OCI-M1 (cell line): ENCODE measurements at regions not wholly inside any gene's neighbourhood (a gene's known extent, or its start where the extent isn't known, plus 50 kb on each side); places are given as distances from the start of the nearest gene placed in this dataset.

Source experiments
- DNase-seq: peaks from one replicate; lab custom pipeline; 2025; lab: John Stamatoyannopoulos, UW

DNA sequence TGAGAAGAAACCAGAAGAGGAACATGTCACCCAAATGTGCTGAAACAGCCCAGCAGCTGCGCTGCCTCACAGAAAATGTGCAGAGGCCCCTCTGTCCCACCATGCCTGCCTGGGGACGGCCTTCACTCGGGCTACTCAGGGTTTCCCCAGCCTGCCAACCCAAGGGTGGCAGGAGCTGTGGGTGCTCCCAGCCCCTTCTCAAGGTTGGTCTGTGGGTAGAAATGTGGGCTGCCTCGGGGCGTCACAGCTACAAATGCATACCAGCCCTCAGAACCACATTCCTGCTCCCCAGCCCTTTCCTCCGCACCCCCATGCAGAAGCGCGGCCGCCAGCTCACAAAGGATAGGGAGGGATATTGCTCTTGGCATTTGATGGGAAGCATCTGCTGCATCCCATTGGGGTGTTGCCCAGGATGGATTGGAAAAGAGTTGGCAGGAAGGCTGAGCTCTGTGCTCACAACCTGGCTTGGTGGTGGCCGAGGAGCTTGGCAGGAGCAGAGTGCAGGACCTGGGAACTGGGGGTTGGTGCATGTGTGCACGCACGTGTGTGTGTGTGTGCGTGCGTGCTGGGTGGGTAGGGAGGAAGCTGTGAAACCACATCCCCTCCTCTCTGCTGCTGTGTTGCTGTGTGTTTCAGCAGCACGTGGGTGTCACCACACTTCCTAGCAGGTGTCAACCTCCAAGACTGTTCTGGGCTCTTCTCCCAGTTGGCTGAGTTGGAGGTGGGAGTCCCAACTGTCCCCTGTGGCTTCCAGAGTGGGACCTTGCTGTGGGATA, 304.4 kb downstream of the SEC14L1 start:
- no peak for DNase-seq

DNA sequence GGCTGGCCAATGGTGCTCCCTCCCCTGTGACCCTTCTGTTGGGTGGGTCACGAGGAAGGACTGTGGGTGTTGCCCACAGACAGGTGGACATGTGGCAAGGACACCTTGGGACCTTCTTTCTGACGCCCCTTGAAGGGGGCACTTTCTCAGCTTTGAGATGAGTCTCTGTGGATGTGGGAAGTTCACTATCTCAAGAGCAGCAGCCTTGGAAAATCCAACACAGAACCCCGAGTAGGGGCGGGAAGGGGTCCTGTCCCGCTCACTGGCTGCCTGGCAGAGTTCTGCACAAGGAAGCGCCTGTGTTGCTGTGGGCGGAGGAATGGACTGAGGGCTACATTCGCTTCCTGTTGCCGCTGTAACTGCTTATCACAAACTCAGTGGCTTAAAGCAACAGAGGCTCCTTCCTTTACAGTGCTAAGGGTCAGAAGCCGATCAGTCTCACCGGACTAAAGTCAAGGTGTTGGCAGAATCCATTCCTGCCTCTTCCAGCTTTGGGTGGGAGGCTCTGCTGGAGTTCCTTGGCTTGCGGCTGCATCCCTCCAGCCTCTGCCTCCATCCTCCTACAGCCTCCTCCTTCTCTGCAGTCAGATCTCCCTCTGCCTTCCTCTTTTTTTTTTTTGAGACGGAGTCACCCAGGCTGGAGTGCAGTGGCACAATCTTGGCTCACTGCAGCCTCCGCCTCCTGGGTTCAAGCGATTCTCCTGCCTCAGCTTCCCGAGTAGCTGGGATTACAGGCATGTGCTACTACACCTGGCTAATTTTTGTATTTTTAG, 305.2 kb downstream of the SEC14L1 start:
- peak; percentile 78 for DNase-seq

DNA sequence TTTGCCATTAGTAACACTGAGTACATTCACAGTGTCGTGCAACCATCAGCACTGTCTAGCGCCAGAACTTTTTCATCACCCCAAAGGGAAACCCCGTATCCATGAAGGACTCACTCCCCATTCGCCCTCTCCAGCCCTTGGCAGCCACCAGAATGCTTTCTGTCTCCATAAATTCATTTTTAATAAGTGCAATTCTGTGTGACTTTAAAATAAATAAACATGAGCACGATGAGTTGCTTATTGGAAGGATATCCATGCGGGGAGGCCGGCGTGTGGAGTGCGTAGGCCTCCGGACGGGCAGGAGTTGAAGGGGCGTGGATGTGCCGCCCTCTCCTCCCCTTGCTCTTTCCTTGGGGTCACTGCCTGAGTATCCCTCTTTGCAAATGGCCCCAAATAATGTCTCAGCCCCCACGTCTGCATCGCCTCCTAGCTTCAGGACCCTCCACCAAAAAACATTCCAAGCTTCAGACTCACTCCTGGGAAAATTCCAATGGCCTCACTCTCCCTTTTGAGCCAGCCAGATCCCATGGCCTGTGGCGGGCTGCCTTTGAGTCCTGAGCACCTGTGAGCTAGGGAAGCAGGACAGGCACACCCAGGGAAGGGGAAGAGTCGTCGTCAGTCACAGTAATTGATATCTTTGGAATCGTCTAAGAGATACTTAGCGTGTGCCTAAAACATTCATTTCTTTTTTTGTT, 306.3 kb downstream of the SEC14L1 start:
- DNase-seq: no peak

DNA sequence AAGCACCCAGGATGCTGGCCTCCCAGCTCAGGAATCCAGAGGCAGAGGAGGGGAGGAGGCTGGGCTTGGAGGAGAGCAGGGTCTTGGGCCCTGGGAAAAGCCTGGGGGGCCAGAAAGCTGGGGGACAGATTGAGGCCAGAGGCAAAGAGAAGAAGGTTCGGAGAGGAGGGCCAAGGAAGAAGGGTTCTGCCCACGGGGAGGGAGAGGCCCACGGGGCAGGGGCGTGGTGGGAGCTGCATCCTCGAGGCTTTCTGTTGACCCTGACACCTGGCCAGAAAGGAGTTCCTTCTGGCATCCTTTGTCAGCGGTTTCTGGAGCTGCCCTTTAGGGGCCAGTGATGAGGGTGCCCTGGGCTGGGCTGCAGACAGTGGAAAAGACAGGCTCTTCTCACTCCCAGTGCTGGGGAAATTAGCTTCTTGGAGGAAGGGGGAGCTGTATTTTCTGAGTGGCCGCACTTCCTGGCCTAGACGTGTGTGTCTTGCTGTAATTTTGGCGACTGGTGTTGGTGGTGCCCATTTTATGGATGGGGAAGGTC, 308.7 kb downstream of the SEC14L1 start:
- no peak for DNase-seq

DNA sequence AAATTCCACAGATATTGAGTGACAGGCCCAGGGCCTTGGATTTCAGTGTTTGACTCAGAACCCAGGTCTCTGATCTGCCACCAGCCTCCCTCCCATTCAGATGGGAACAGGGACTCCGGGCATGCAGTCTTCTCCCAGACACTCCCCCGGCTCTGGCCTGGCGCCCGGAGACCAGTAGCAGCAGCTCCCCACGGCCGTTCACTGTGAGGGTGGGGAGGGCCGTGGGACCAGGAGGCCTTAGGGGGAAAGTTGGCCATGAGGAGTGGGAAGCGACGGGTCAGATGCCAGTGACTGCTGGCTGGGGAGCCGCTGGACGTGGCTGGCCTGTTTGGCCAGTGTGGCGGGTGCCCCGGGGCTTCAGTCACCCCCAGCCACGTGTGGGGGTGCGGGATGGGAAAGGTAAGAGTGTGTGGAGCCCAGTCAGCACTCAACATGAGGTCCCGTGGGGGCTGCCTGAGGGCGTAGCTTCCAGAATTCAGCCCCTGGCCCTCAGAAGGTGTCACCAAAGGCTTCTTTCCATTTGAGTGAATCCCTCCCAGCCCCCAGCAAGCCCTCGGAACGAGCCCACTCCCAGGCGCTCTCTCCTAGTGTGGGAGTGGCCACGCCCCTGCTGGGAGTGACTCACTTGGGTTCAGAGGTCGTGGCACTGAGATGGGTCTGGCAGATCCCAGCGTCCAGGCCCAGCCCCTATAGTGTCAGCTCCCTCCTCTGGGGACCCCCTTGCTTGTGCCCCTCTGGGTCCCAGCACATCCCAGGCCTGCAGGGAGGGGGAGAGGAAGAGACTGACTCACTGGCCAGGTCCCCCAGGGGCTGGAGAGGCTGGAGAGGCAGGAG, 309.4 kb downstream of the SEC14L1 start:
- peak; percentile 26 for DNase-seq

DNA sequence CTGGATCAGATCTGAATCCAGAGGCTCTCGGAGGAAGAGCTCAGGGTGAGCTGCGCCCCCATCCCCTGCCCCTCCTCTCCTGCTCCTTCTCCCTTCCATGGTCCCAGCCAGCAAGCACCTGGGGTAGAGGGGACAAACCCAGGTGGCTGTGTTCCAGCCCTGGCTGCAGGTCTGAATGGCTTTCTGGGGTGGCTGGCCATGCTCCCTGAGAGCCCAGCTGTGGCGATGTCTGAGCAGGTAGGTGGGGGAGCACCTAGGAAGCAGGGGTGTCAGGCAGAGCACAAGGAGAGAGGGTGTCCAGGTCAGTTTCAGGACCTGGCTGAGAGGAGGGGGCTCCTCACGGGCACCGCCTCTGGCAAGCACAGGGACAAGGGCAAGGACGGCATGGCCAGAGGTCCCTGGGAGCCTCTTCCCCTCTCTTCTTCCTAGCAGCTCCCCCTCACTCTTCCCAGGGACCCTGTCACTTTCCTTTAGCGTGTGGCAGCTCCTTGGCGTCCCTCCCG, 310.0 kb downstream of the SEC14L1 start:
- DNase-seq: no peak

- DNase-seq: peak; percentile 77
Observed at GRCh38 chr17:77451245-77451893, 310.6 kb downstream of the SEC14L1 start.

- peak; percentile 48 for DNase-seq
Observed at GRCh38 chr17:77451894-77452852, 311.4 kb downstream of the SEC14L1 start.

DNA sequence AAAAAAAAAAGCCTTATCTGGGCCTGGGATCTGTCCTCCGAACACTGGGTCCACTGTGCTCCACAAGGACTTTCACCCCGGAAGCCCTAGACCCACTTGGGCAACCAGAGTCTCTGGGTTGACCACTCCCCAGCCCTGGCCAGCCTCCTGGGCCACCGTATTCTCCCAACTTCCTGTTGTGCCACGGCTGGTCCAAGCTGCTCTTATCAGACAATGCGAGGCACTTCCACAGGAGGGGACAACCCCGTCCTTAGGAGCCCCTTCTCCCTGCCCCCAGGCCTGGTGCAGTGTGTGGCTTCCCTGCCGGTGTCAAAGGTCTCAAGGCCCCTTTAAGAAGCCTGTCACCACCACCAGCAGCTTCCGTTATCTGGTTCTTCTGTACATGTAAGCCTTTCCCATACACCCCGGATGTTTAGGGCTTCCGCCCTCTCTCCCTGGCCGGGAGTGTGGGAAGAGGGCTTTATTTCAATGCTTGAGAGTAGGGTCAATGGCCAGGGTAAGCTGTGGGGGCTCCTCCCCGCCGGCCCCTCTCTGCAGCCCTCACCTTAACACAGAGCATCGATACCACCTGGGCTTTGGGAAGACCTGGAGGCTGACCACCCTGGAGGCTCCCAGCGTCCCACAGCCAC, 313.0 kb downstream of the SEC14L1 start:
- DNase-seq: peak; percentile 79

DNA sequence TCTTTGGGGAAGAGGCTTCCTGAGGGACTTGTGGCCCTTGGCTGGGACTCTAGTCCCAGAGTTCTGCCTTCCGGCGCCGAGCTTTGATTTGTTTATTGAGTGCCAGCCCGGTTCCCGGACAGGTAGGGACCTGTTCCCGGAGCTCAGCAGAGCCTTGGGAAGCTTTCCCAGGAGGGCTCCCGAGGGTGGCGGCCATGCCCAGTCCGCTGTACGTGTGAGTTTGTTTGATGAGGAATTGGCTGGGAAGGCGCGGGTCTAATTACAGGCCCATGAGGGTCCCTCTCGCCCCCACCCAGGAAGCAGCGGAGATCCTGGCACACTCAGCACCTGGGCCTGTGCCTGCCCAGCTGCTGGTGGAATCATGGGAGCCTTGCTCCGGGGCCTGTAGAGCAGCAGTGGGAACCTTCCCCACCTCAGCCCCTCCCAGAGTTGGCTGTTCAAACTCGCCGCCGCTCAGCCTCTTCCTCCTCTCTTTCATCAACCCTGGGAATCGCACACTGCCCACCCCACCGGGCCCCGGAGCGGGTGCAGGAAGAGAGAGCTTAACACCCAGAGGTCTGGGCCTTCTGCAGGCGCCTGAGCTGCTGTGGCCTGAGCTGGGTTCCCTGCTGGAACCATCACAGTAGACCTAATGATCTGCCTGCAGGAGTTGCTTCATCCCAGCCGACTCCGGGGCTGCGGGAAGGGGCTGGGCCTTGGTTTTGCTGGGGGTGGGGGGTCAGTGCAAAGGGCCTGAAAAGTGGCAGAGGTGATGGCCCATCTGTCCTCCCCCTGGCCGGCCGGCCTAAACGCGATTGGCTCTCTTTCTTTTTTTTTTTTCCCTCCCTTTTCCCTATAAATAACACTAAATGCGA, 313.7 kb downstream of the SEC14L1 start:
- DNase-seq: no peak

- no peak for DNase-seq
Observed at GRCh38 chr17:77455111-77455890, 314.5 kb downstream of the SEC14L1 start.

GRCh38 chr17:77455891-77456260, 315.1 kb downstream of the SEC14L1 start:
- DNase-seq: no peak

DNA sequence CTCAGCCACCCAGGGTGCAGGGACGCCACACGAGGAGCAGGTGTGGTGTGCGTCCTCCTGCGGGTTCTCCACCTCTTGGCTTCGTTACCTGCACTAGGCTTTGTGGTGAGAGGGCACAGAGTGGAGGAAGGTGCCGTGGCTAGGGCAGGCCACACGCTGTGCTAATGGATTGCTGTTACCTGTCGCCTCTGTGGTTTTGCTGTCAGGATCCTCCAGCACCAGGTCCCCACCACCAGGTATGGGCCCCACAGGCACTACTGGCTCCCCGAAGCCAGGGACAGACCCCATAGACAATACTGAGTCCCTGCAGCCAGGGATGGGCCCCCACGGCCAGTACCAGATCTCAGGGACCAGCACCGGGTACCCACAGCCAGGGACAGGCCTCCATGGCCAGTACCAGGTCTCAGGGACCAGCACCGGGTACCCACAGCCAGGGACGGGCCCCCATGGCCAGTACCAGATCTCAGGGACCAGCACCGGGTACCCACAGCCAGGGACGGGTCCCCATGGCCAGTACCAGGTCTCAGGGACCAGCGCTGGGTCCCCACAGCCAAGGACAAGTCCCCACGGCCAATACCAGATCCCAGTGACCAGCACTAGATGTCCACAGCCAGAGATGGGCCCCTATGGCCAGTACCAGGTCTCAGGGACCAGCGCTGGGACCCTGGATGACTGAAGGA, 315.6 kb downstream of the SEC14L1 start:
- no peak for DNase-seq

DNA sequence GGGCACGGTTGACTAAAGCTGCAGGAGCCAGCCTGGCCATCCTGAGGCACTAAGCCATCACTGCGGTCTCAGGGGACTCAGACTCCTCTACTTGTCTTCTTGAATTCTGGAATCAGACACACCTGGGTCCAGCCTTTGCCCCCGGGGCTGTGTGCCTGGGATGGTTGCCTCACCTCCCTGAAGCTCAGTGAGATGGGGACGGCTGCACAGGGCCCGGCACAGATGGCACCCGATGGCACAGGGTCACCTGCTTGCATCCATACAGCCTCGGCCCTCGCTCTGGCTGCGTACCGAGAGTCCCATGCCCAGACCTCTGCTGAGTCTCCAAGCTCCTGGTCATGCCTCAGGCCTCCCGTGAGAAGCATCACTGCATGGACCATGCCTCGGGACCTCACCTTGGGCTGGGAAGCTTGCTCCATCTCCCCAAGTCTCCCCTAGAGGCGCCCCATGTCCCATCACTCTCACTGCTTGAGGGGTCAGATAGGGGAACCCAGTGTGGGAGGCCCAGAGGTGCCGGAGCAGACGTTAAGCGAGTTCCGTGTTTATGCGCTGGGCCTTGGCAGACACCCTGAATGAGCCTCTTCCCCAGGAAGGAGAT, 316.3 kb downstream of the SEC14L1 start:
- no peak for DNase-seq

- no peak for DNase-seq
Observed at GRCh38 chr17:77457572-77458201, 316.9 kb downstream of the SEC14L1 start.
